ENCODE measurements at regions not wholly inside any gene's neighbourhood (a gene's known extent, or its start where the extent isn't known, plus 50 kb on each side); places are given as distances from the start of the nearest gene placed in this dataset.

- H3K36me3 ChIP-seq (ENCODE audit: control insufficient read depth, insufficient read depth, low read length) = no peaks in the 10 kb centered on the region
- no TSS peak for BruUV-seq (replicated peaks)
- H4K20me1 ChIP-seq (replicated peaks; ENCODE audit: control insufficient read depth, insufficient read depth, low read length) = no peaks in the 10 kb centered on the region
Measured at GRCh38 chr13:57326532-57326931, 159.5 kb downstream of the PRR20E start.

GRCh38 chr13:57340878-57341277 lies 173.9 kb downstream of the PRR20E start:
- no peaks in the 10 kb centered on the region for H3K79me2 ChIP-seq (ENCODE audit: control insufficient read depth, insufficient read depth, low read length)
- no peaks in the 10 kb centered on the region for H4K20me1 ChIP-seq (replicated peaks; ENCODE audit: control insufficient read depth, insufficient read depth, low read length)
- H3K4me3 ChIP-seq = no peak overlapping the region
- ChIA-PET POLR2A (no interaction called here), CTCF (ENCODE audit: low intra/inter-chr PET ratio) (no interaction called here)
- no peak overlapping the region for H2AFZ ChIP-seq (ENCODE audit: low read depth, low read length)
- WGBS (ENCODE audit: insufficient coverage, low coverage, missing lambda C conversion rate) = 0% methylated on average over 2 of the region's 2 CpGs
- H3K9ac ChIP-seq (ENCODE audit: insufficient read depth in 1 of 2, low read depth in 2 of 2, low read length in 2 of 2) = no peak overlapping the region
- intact Hi-C loops (cut with micrococcal nuclease) (no loop called here), in situ Hi-C loops (cut with MboI) (no loop called here)
- BruUV-seq (replicated peaks) = no TSS peak
- H3K27ac ChIP-seq (ENCODE audit: extremely low read depth, low read depth, low read length) = no peak overlapping the region
- no peaks in the 10 kb centered on the region for H3K9me3 ChIP-seq (replicated peaks; ENCODE audit: control insufficient read depth, insufficient read depth, low read depth, low read length)
- no peak overlapping the region for H3K4me2 ChIP-seq (ENCODE audit: insufficient read depth, low read length)
- H3K4me1 ChIP-seq (replicated peaks in 1 of 2; ENCODE audit: control insufficient read depth in 2 of 2, insufficient read depth in 2 of 2, low read length in 2 of 2) = no peaks in the 10 kb centered on the region
- no peaks in the 10 kb centered on the region for H3K27me3 ChIP-seq (ENCODE audit: control insufficient read depth in 2 of 2, insufficient read depth in 2 of 2, low read length in 2 of 2)
- H3K9me1 ChIP-seq (ENCODE audit: control insufficient read depth, insufficient read depth, low read length) = no peaks in the 10 kb centered on the region
- ATAC-seq (no peak), DNase-seq (ENCODE audit: extremely low read depth in 1 of 4, low spot score in 3 of 4) (no peak), FAIRE-seq (no peak)
- H3K36me3 ChIP-seq (ENCODE audit: control insufficient read depth, insufficient read depth, low read length) = no peaks in the 10 kb centered on the region
- TF ChIP-seq SMARCE1 (IDR thresholded peaks at IDR 0.05) (no peak), ZNF384 (IDR thresholded peaks at IDR 0.05; ENCODE audit: low read depth, low read length) (no peak), ARNT (IDR thresholded peaks at IDR 0.05) (no peak), ZFP91 (CRISPR knock-in tag; IDR thresholded peaks at IDR 0.05) (no peak), ETV1 (tag; conservative IDR thresholded peaks at IDR 0.05; ENCODE audit: low read depth) (no peak), CBX8 (IDR thresholded peaks at IDR 0.05; ENCODE audit: borderline replicate concordance, extremely low read depth, low read depth, low read length, poor library complexity, severe bottlenecking) (no peak), CBFB (CRISPR knock-in tag; IDR thresholded peaks at IDR 0.05) (no peak), SRSF7 (optimal IDR thresholded peaks at IDR 0.05; ENCODE audit: low read depth, low read length) (no peak), ZNF165 (CRISPR knock-in tag; IDR thresholded peaks at IDR 0.05; ENCODE audit: borderline replicate concordance) (no peak), ZNF77 (CRISPR knock-in tag; IDR thresholded peaks at IDR 0.05) (no peak)

More at GRCh38 chr13:57326532-57326931, 159.5 kb downstream of the PRR20E start:
- H3K27me3 ChIP-seq (ENCODE audit: control insufficient read depth in 2 of 2, insufficient read depth in 2 of 2, low read length in 2 of 2) = no peaks in the 10 kb centered on the region
- FAIRE-seq (no peak), ATAC-seq (no peak), DNase-seq (ENCODE audit: extremely low read depth in 1 of 4, low spot score in 3 of 4) (no peak)
- WGBS (ENCODE audit: insufficient coverage, low coverage, missing lambda C conversion rate) = 0% methylated on average over 1 of the region's 1 CpG
- TF ChIP-seq TCF3 (CRISPR knock-in tag; IDR thresholded peaks at IDR 0.05) (no peak), PREB (CRISPR knock-in tag; IDR thresholded peaks at IDR 0.05) (no peak), ZNF76 (CRISPR knock-in tag; IDR thresholded peaks at IDR 0.05; ENCODE audit: borderline replicate concordance) (no peak), CBX1 (IDR thresholded peaks at IDR 0.05; ENCODE audit: low read depth) (no peak)
- H3K4me1 ChIP-seq (replicated peaks in 1 of 2; ENCODE audit: control insufficient read depth in 2 of 2, insufficient read depth in 2 of 2, low read length in 2 of 2) = no peaks in the 10 kb centered on the region
- no peaks in the 10 kb centered on the region for H3K79me2 ChIP-seq (ENCODE audit: control insufficient read depth, insufficient read depth, low read length)
- H3K27ac ChIP-seq (ENCODE audit: extremely low read depth, low read depth, low read length) = no peak overlapping the region
- no peak overlapping the region for H3K4me3 ChIP-seq
- ChIA-PET POLR2A (no interaction called here), CTCF (ENCODE audit: low intra/inter-chr PET ratio) (no interaction called here)
- in situ Hi-C loops (cut with MboI) = no loop called here
- no peak overlapping the region for H3K9ac ChIP-seq (ENCODE audit: insufficient read depth in 1 of 2, low read depth in 2 of 2, low read length in 2 of 2)
- no peaks in the 10 kb centered on the region for H3K9me1 ChIP-seq (ENCODE audit: control insufficient read depth, insufficient read depth, low read length)
- no peak overlapping the region for H3K4me2 ChIP-seq (ENCODE audit: insufficient read depth, low read length)
- intact Hi-C loops (cut with micrococcal nuclease) = no loop called here
- H3K9me3 ChIP-seq (replicated peaks; ENCODE audit: control insufficient read depth, insufficient read depth, low read depth, low read length) = no peaks in the 10 kb centered on the region; the same call in 1 of the 2 replicates
- no peak overlapping the region for H2AFZ ChIP-seq (ENCODE audit: low read depth, low read length)

All from K562 (cell line).